ENCODE measurements at regions not wholly inside any gene's neighbourhood (a gene's known extent, or its start where the extent isn't known, plus 50 kb on each side); places are given as distances from the start of the nearest gene placed in this dataset.

GRCh38 chr13:53340505-53341143 lies 312.0 kb downstream of the OLFM4 start:
- TF ChIP-seq EZH2 (IDR thresholded peaks at IDR 0.05; ENCODE audit: borderline replicate concordance) (no peak), CTCF (IDR thresholded peaks at IDR 0.05; ENCODE audit: poor library complexity) (no peak)
